SK-N-SH (cell line): ENCODE measurements at regions not wholly inside any gene's neighbourhood (a gene's known extent, or its start where the extent isn't known, plus 50 kb on each side); places are given as distances from the start of the nearest gene placed in this dataset.

Experiments used
- PBX3 ChIP-seq: IDR thresholded peaks from 2 replicates; pipeline ENCODE4; 2012
- RXRA ChIP-seq: IDR thresholded peaks from 2 replicates; pipeline ENCODE4 v1.4.0; 2012; ENCODE audit warnings: low read depth, mild to moderate bottlenecking, borderline replicate concordance

- no peak for TF ChIP-seq PBX3
- no peak for TF ChIP-seq RXRA
Measured at GRCh38 chrX:8413279-8413678, 51.4 kb upstream of the VCX3B start (continued).
